GM19397 (cell line): ENCODE measurements at regions not wholly inside any gene's neighbourhood (a gene's known extent, or its start where the extent isn't known, plus 50 kb on each side); places are given as distances from the start of the nearest gene placed in this dataset.

Source experiments
- ATAC-seq: cut with Tn5 transposase; IDR thresholded peaks from one replicate; pipeline ENCODE4 v1.9.1; 2021; ENCODE audit warnings: mild to moderate bottlenecking, moderate library complexity; ENCODE audit not compliant: unreplicated experiment

GRCh38 chr1:209229494-209230061 lies 353.9 kb upstream of the CAMK1G start:
- ATAC-seq, result no peak

GRCh38 chr1:209230314-209230713 lies 353.2 kb upstream of the CAMK1G start:
- ATAC-seq, result no peak

DNA sequence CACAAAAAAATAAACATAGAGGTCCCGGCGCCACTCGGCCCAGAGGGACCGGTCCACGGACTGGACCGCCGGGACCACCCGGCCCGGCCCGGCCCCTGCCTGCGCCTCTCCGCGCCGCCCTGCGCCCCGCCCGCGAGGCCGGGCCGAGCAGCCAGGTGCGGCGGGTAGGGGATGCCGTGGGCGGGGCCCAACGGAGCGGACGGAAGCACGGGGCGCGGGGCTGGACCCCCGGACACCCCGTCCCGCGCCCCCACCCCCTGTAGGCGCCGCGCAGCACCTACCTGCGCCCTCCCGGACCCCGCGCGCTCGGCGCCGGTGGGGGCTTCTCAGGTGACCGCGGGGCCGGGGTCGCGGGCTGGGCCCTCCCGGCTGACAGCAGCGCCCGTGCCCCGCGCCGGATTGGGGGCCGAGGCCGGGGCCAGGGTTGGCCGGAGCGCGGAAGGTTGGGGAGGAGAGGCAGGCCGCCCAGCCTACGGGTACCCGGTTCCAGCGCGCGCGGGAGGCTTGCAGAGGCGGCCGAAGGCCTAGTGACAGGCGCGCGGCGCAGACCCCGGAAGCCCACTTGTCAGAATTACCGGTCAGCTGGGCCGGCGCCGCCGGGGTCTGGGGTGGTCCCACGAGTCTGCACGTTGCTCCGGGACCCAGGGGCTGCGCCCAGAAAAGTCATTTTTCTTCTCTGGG lies 351.9 kb upstream of the CAMK1G start:
- no peak for ATAC-seq

DNA sequence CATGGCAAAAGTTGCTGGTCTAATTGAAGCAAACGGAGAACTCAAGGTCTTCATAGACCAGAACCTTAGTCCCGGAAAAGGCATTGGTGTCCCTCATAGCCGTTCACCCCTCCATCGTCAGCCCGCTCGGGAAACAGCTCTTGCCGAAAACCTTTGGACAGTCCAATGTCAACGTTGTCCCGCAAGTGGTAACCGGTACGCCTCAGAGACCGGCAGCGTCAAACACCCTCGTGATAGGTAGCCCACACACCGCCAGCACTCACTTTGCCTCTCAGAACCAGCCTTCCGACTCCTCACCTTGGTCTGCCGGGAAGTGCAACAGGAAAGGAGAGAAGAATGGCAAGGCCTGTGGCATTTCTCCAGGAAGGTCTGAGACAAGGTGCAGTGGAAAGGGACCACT lies 351.3 kb upstream of the CAMK1G start:
- ATAC-seq, result no peak

DNA sequence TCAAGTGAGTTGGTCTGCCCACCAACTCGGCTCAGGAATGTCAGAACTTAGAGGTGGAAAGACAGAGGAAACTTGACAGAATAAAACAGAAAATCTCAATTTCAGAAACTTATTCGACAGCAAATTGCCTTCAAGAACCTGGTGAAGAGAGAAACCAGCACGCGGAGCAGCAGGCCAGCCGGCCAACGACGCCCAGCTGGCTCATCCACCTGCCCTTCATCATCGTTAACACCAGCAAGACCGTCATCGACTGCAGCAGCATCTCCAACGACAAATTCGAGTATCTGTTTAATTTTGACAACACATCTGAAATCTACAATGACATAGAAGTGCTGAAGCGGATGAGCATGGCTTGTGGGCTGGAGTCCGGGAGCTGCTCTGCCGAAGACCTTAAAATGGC lies 350.8 kb upstream of the CAMK1G start:
- ATAC-seq, result no peak

GRCh38 chr1:209235166-209235565 lies 348.3 kb upstream of the CAMK1G start:
- ATAC-seq, result no peak

DNA sequence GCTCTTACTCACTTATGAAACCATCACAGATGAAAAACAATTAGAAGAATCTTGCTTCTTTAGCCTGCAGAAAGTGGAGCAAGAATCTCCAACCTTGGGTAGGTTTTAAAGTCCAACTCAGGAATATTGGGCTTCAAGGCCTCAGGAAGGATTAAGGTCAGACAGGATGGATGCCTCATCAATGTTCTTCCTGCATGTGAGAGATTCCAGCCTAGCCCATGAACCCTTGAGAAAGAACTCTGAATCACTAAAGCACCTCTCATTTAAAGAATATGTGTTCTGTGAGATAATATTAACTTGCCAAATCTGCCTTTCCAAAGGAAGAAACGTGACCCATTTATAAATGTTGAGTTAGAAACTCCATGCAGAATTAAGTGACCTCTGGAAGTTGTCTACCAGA lies 345.2 kb upstream of the CAMK1G start:
- no peak for ATAC-seq

GRCh38 chr1:209240351-209240750 lies 343.2 kb upstream of the CAMK1G start:
- ATAC-seq, result no peak

- ATAC-seq, result no peak
Observed at GRCh38 chr1:209241487-209241886, 342.0 kb upstream of the CAMK1G start.

GRCh38 chr1:209248649-209249279 lies 334.8 kb upstream of the CAMK1G start:
- peak; percentile 71 for ATAC-seq

DNA sequence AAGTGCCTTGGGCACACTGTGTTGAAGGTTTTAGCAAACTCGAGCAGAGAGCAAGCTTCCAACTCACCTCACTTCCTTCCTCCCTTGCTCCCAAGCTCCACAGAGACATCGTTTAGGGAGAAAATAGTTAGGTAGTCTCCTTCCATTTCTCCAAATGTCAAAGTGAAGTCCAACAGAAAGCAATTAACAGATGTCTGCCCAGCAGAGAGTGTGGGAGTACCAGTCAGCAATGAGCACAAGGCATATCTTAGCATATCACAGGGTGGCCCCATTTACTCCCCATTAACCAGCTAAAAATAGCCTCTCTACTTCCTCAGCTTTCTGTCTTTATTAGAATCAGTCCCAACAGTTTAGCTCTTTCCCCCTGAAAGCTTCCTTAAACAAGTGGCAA lies 334.2 kb upstream of the CAMK1G start:
- no peak for ATAC-seq

- ATAC-seq, result no peak
Observed at GRCh38 chr1:209249785-209250440, 333.6 kb upstream of the CAMK1G start.

- ATAC-seq, result no peak
Observed at GRCh38 chr1:209250861-209251636, 332.5 kb upstream of the CAMK1G start.

GRCh38 chr1:209256766-209257350 lies 326.7 kb upstream of the CAMK1G start:
- ATAC-seq, result no peak

DNA sequence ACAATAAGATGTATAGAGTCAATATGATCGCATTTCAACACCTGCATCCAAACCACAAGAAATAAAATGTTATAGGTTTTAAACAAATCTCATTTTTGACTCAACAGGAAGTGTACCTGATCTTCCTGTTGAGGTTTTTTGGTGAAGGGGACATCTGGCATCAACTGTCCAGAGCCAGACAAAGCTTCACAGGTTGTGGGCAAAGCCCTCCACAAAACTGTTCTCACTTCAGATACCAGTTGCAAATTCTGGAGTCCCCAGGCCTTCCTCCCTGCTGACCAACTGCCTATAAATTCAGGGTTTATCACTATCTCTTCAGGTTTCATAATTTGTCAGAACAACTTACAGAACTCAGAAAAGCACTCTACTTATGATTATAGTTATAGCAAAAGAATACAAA lies 326.1 kb upstream of the CAMK1G start:
- ATAC-seq, result no peak

GRCh38 chr1:209260136-209260535 lies 323.4 kb upstream of the CAMK1G start:
- no peak for ATAC-seq

GRCh38 chr1:209262631-209263030 lies 320.9 kb upstream of the CAMK1G start:
- ATAC-seq, result no peak

DNA sequence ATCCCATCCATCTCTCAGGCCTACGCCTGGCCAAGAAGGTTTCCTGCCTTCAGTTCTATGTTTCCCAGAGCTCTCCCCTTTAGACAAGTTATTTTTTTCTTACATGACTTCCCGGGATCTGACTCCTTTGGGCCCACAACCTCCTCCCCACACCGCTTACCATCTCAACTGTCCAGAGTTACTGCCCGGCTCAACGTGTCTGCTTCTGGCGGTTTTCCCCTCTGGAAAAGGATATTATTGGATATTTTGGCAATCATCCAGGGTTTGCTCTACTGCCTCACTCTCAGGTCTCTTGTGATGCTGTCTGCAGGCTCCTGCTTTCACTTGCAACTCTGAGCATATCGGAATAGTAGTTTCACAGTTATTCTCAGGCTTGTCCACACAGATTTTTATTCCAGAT lies 318.2 kb upstream of the CAMK1G start:
- no peak for ATAC-seq

DNA sequence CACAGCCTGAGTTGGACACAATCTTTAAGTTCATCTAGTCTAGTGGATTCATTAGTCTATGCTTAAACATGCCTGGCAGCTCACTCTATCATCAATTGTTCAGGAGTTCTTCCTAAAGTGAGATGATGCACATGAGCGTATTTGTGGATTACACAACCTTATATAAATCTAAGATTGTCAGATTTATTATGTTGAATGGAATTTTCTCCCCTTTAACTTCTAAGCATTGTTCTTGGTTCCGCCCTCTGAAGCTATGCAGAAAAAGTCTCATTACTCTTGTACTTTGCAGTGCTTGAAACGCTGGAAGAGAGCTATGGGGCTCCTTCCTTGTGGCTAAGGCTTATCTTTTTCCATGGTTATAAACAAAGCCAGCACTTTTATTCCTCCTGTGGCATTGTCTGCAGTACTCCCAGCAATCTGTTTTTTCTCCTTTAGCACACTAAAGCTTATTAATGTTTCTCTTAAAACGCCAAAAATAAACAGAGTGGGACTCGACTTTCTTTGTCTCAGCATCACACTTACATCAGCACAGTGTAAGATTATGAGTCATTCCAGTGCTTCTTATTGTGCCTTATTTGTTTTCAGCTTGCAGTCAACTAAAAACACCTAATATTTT lies 316.8 kb upstream of the CAMK1G start:
- ATAC-seq, result no peak

- ATAC-seq, result no peak
Observed at GRCh38 chr1:209267968-209268367, 315.5 kb upstream of the CAMK1G start.
